Suppressor macrophage (primary cell): ENCODE measurements at regions not wholly inside any gene's neighbourhood (a gene's known extent, or its start where the extent isn't known, plus 50 kb on each side); places are given as distances from the start of the nearest gene placed in this dataset.

Source experiments
- DNase-seq, 4 experiments: peaks; one replicate each; pipeline ENCODE4 v3.0.0-alpha.2; 2020 to 2022

- DNase-seq, result no peak
Observed at GRCh38 chr3:459311-459670, 262.7 kb downstream of the CHL1 start.

GRCh38 chr3:461006-461405, 264.4 kb downstream of the CHL1 start:
- DNase-seq, result no peak

- no peak for DNase-seq
Observed at GRCh38 chr3:462851-463250, 266.3 kb downstream of the CHL1 start.

- no peak for DNase-seq
Observed at GRCh38 chr3:463252-464192, 267.0 kb downstream of the CHL1 start.

- no peak for DNase-seq
Observed at GRCh38 chr3:464255-464654, 267.7 kb downstream of the CHL1 start.

- no peak for DNase-seq
Observed at GRCh38 chr3:468172-468571, 271.6 kb downstream of the CHL1 start.

- DNase-seq, result no peak
Observed at GRCh38 chr3:473033-473800, 276.7 kb downstream of the CHL1 start.

- no peak for DNase-seq
Observed at GRCh38 chr3:474828-475227, 278.3 kb downstream of the CHL1 start.

- DNase-seq, result no peak
Observed at GRCh38 chr3:480070-480469, 283.5 kb downstream of the CHL1 start.

- DNase-seq, result no peak
Observed at GRCh38 chr3:481111-481510, 284.5 kb downstream of the CHL1 start.

- no peak for DNase-seq
Observed at GRCh38 chr3:481680-482079, 285.1 kb downstream of the CHL1 start.

GRCh38 chr3:482479-482878, 285.9 kb downstream of the CHL1 start:
- DNase-seq, result no peak

- no peak for DNase-seq
Observed at GRCh38 chr3:484341-484740, 287.8 kb downstream of the CHL1 start.

GRCh38 chr3:487614-488013, 291.1 kb downstream of the CHL1 start:
- DNase-seq, result no peak

GRCh38 chr3:492586-493316, 296.2 kb downstream of the CHL1 start:
- DNase-seq, result no peak

GRCh38 chr3:494190-494589, 297.6 kb downstream of the CHL1 start:
- no peak for DNase-seq

- no peak for DNase-seq
Observed at GRCh38 chr3:498487-498886, 301.9 kb downstream of the CHL1 start.

- no peak for DNase-seq
Observed at GRCh38 chr3:499001-499761, 302.6 kb downstream of the CHL1 start.

- DNase-seq, result no peak
Observed at GRCh38 chr3:502486-502885, 305.9 kb downstream of the CHL1 start.

- DNase-seq, result no peak
Observed at GRCh38 chr3:513301-513700, 316.7 kb downstream of the CHL1 start.

GRCh38 chr3:514192-514591, 317.6 kb downstream of the CHL1 start:
- no peak for DNase-seq

GRCh38 chr3:519026-519425, 322.5 kb downstream of the CHL1 start:
- DNase-seq, result no peak

- no peak for DNase-seq
Observed at GRCh38 chr3:522888-523287, 326.3 kb downstream of the CHL1 start.
